Activated CD8-positive, alpha-beta memory T cell treated with anti-CD3 and anti-CD28 coated beads for 24 hours (primary cell): ENCODE measurements at regions not wholly inside any gene's neighbourhood (a gene's known extent, or its start where the extent isn't known, plus 50 kb on each side); places are given as distances from the start of the nearest gene placed in this dataset.
"Not testable (repeated sequence)": the region's sequence is repeated elsewhere in the genome, so short reads cannot be mapped to it uniquely, and the experiment has no call there.

ENCODE experiments used
- DNase-seq: peaks from one replicate; pipeline ENCODE4 v3.0.0-alpha.2; 2020

DNA sequence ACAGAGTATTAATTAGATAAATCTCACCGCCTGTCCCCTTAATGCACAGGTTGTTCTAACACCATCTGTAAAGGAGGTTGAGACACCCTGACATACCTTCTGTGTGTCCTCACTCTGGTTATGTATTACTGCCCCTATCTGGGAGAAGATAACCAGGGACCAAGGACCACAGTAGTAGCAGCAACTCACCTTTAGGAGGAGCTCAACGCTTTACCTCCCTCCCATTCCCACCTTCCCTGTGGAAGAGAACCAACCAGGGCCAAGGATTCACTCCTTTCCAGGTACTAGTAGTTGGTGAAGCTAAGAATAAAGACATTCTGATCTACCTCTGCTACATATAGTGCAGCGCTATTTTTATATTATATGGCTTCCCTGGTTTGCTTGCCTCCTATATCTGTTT is 232.6 kb downstream of the MEX3B start:
- no peak for DNase-seq

DNA sequence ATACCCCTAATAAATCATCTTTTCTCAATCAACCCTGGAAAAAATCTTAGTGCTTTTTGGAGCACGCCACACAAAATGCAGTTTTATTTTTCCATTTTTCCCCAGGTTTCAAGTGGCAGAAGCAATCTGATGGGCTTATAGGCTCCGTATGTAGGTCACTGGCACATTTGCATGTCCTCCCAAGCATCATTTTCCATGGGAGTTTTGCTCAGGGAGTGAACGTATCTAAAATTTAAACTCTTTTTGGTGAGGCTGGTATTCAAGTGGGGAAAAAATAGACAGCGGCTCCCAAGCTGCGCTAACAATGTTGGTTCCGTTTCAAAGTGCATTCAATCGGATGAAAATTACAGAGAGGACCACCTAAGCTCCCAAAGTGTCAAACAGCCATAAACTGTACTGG is 233.4 kb downstream of the MEX3B start:
- no peak for DNase-seq

- DNase-seq = no peak
Observed at GRCh38 chr15:81811736-81812135, 234.1 kb downstream of the MEX3B start.

- DNase-seq = no peak
Observed at GRCh38 chr15:81809543-81809942, 236.3 kb downstream of the MEX3B start.

GRCh38 chr15:81807806-81808205 is 238.0 kb downstream of the MEX3B start:
- no peak for DNase-seq

GRCh38 chr15:81807186-81807585 is 238.6 kb downstream of the MEX3B start:
- DNase-seq = no peak

DNA sequence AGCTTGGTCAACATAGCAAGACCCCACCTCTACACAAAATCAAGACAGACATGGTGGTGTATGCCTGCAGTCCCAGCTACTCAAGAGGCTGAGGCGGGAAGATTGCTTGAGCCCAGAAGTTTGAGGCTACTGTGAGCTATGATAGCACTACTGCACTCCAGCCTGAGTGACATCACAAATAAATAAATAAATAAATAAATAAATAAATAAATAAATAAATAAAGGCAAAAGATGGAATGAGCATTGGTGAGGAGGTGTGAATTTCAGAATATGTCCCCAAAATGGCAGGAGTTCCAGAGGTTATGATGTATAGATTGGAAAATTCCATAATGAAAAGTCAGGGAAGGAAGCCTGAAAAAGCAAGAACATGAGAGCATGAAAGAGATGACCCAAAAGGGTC is 249.9 kb downstream of the MEX3B start:
- DNase-seq = no peak

GRCh38 chr15:81792646-81793045 is 253.2 kb downstream of the MEX3B start:
- no peak for DNase-seq

GRCh38 chr15:81791322-81791721 is 254.5 kb downstream of the MEX3B start:
- not testable (repeated sequence) for DNase-seq

GRCh38 chr15:81789403-81789802 is 256.4 kb downstream of the MEX3B start:
- no peak for DNase-seq

DNA sequence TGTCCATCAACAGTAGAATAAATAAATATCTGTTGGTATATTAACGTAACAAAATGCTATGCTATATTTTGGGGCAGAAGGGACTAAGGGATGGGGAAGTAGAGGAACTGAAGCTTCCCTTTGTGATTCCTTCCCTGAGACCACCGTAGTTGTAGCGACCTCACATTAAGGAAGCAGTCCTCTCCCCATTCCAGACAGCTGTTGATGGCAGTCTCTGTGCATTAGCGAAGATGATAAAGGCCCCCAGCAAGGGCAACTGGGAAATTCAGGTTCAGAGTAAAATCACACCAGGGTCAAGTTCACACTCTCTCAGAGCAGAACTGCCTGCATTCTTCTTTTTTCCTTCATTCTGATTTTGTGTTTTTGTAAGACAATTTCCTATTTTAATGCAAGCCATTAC is 259.0 kb downstream of the MEX3B start:
- DNase-seq = no peak

GRCh38 chr15:81785679-81786078 is 260.1 kb downstream of the MEX3B start:
- no peak for DNase-seq

DNA sequence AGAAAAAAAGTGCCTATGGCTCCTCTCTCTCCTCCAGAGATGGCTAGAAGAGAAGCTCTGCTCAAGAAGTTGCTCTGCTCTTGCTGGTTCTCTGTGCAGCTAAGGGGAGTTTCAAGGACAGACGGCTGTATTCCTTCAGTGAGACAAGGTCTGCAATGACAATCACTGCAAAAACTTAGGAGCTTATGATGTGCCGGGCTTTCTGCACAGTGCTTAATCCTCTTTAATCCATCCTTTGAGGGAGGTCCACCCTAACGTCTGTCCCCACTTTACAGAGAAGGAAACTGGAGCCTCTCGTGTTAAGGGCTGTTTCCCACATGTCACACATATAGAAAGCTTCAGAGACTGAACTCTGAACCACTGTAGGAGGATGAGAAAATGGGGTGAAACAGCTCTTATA is 260.6 kb downstream of the MEX3B start:
- DNase-seq = no peak

DNA sequence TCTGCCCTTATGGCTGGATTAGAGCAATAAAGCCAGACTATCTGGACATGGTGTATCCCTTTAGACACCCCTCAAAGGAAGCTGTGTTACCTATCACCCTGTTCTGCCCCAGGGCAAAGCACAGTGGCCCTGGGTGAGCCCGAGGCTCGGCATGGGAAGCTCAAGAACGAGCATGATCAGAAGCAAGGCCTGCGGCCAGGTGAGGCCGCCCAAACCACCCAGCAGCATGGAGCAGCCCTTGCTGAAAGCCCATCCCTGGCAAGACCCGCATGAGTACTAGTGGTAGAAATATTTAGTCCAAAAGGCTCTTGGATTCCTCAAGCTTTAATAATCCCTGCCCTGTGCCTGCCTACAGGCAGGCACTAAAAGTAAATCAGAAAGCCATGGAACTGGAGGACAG is 261.1 kb downstream of the MEX3B start:
- DNase-seq = no peak

GRCh38 chr15:81783586-81783985 is 262.2 kb downstream of the MEX3B start:
- DNase-seq = no peak

DNA sequence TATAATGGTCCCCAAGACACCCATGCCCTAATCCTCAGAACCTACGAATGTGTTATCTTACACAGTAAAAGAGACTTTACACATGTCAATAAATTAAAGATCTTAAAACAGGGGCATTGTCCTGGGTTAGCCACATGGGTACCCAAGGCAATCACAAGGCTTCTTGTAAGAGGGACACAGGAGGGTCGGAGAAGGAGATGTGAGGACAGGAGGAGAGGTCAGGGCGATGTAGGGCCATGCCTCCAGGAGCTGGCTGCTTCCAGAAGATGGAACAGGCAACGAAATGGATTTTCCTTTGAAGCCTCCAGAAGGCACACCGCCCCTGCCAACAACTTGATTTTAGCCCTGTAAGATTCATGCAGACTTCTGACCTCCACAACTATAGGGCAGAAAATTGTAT is 262.7 kb downstream of the MEX3B start:
- no peak for DNase-seq

- no peak for DNase-seq
Observed at GRCh38 chr15:81781395-81781794, 264.4 kb downstream of the MEX3B start.

GRCh38 chr15:81780966-81781365 is 264.9 kb downstream of the MEX3B start:
- DNase-seq = no peak

GRCh38 chr15:81779181-81779580 is 266.6 kb downstream of the MEX3B start:
- DNase-seq = no peak

GRCh38 chr15:81777546-81777945 is 268.3 kb downstream of the MEX3B start:
- DNase-seq = no peak

GRCh38 chr15:81776976-81777375 is 268.8 kb downstream of the MEX3B start:
- DNase-seq = no peak

DNA sequence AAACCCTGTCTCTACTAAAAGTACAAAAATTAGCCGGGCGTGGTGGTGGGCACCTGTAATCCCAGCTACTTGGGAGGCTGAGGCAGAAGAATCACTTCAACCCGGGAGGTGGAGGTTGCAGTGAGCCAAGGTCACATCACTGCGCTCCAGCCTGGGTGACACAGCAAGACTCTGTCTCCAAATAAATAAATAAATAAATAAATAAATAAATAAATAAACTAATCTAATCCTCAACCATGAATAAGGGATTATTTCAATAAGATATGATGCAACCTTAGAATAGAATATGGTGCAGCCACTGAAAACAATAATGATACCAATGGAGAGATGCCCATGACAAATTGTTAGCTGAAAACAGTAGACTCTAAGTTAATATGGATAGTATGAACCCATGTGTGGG is 270.0 kb downstream of the MEX3B start:
- DNase-seq = not testable (repeated sequence)

GRCh38 chr15:81774309-81774708 is 271.5 kb downstream of the MEX3B start:
- DNase-seq = no peak

DNA sequence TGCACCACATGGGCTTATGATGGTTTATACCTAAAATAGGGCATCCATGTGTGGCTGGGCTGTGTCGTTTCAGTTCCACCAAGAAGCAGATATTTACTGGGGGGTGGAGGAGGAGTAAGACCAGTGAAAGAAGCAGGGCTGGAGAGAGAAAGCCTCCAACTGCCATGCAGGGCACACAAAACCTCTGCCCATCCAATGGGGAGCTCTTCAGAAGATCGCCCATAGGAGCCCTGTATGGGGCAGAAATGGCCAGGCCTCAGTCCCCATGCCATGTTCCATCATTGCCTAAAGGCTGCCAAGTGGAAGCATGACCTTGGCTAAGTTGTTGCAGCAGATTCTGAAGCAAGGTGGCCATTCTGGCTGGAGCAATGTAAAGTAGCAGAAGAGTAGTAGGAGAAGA is 277.0 kb downstream of the MEX3B start:
- DNase-seq = no peak

DNA sequence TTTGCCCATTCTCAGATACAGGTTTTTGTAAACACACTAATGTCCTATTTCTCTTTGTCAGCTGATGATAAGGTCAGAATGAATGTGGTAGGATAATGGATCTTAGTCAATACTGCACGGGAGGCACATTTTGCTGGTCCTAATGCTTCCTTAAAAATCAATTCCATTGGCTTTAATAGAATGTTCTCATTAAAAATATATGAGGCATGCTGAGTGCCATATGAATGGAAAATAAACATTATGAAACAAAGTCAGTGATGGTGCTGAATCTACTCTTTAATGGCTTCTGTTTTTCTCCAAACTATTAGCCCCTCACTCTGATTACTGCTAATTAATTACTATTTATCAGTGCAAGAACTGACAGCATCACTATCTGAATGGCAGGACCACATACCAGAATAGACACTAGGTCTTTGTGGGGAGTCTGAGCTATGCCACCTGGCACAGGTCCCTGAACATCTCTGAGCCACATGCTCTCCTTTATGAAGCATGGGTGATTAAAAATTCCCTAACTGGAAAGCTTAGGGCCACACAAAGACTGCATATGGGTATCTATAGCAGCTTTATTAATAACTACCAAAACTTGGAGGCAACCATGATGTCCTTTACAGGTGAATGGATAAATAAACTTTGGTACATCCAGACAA is 278.9 kb downstream of the MEX3B start:
- DNase-seq = no peak

DNA sequence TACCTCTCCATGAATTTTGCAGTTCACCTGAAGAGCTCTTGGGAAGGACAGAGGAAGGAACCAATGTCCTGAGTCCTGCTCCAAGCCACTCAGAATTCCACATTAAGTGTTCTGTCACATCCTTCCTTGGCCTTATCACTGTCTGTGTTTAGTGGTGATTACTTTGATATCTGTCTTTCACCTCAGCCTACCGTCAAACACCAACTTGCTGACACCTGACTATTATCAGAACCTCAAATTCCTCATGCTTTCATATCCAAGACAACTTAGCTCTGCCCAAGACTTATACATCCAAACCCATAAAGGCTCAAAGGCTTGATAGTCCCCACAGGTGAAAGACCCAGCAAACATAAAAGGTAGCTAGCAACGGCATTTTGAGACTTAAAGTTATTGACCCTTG is 280.0 kb downstream of the MEX3B start:
- DNase-seq = no peak
